LHCN-M2 (cell line): ENCODE measurements at regions not wholly inside any gene's neighbourhood (a gene's known extent, or its start where the extent isn't known, plus 50 kb on each side); places are given as distances from the start of the nearest gene placed in this dataset.

Experiments used
- DNase-seq: peaks from one replicate; pipeline ENCODE4 v3.0.0-alpha.2; 2012; ENCODE audit warnings: low read depth

GRCh38 chr13:50676602-50677001, 166.9 kb downstream of the DLEU7 start:
- DNase-seq: peak; percentile 75

GRCh38 chr13:50677258-50677657, 166.2 kb downstream of the DLEU7 start:
- no peak for DNase-seq

- DNase-seq: no peak
Observed at GRCh38 chr13:50677687-50678463, 165.6 kb downstream of the DLEU7 start.

- peak; percentile 98 for DNase-seq
Observed at GRCh38 chr13:50678464-50679162, 164.9 kb downstream of the DLEU7 start.

GRCh38 chr13:50679321-50679720, 164.2 kb downstream of the DLEU7 start:
- DNase-seq: peak; percentile 71

- DNase-seq: no peak
Observed at GRCh38 chr13:50682002-50682401, 161.5 kb downstream of the DLEU7 start.

GRCh38 chr13:50682966-50683365, 160.5 kb downstream of the DLEU7 start:
- DNase-seq: no peak

GRCh38 chr13:50684366-50684765, 159.1 kb downstream of the DLEU7 start:
- DNase-seq: no peak

GRCh38 chr13:50685491-50685890, 158.0 kb downstream of the DLEU7 start:
- peak; percentile 70 for DNase-seq

GRCh38 chr13:50685956-50686355, 157.5 kb downstream of the DLEU7 start:
- no peak for DNase-seq

- DNase-seq: no peak
Observed at GRCh38 chr13:50686551-50686950, 156.9 kb downstream of the DLEU7 start.

GRCh38 chr13:50687545-50687944, 155.9 kb downstream of the DLEU7 start:
- no peak for DNase-seq

GRCh38 chr13:50690006-50690405, 153.5 kb downstream of the DLEU7 start:
- DNase-seq: no peak

GRCh38 chr13:50691176-50691680, 152.3 kb downstream of the DLEU7 start:
- no peak for DNase-seq

- DNase-seq: no peak
Observed at GRCh38 chr13:50691681-50692263, 151.7 kb downstream of the DLEU7 start.

- DNase-seq: no peak
Observed at GRCh38 chr13:50692396-50692915, 151.0 kb downstream of the DLEU7 start.

- no peak for DNase-seq
Observed at GRCh38 chr13:50693727-50694126, 149.8 kb downstream of the DLEU7 start.

- no peak for DNase-seq
Observed at GRCh38 chr13:50697746-50698539, 145.5 kb downstream of the DLEU7 start.

- no peak for DNase-seq
Observed at GRCh38 chr13:50699874-50700663, 143.4 kb downstream of the DLEU7 start.

GRCh38 chr13:50700664-50701305, 142.7 kb downstream of the DLEU7 start:
- no peak for DNase-seq
